ENCODE measurements at regions not wholly inside any gene's neighbourhood (a gene's known extent, or its start where the extent isn't known, plus 50 kb on each side); places are given as distances from the start of the nearest gene placed in this dataset.

DNA sequence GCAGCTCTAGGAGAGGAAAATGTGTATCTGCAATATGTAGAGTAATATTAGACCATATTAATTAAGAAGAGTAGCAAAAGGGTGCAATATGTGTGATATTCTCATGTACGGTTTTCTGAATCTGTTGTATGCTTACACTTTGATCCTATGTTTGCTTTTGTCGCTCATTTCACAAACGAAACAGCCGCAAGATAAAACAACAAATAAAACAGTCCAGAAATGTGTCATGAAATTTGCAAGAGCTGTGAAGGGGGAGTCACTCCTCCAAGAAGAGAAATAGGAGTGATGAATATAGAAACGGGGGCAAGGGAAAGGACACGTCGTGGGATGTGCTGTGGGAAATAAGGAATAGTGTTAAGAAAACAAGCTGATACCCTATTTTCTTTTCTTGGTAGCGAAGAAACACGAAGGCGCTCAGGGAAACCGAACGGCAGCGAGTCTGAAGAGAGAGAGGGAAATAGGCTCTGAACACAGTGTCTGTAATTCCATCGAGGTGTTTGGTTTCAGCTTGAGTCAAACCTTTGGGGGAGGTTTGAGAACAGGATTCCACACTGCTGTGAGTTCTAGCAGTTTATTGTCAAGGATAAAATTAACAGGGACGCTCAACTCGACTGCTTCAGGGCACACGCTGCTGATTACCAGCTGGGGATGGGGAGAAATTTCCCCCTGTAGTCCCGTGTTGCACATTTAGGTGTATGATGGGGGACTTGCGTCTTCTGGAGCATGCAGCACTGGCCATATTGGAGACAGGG lies 595.6 kb upstream of the TENM3 start:
- DNase-seq, result no peak

DNA sequence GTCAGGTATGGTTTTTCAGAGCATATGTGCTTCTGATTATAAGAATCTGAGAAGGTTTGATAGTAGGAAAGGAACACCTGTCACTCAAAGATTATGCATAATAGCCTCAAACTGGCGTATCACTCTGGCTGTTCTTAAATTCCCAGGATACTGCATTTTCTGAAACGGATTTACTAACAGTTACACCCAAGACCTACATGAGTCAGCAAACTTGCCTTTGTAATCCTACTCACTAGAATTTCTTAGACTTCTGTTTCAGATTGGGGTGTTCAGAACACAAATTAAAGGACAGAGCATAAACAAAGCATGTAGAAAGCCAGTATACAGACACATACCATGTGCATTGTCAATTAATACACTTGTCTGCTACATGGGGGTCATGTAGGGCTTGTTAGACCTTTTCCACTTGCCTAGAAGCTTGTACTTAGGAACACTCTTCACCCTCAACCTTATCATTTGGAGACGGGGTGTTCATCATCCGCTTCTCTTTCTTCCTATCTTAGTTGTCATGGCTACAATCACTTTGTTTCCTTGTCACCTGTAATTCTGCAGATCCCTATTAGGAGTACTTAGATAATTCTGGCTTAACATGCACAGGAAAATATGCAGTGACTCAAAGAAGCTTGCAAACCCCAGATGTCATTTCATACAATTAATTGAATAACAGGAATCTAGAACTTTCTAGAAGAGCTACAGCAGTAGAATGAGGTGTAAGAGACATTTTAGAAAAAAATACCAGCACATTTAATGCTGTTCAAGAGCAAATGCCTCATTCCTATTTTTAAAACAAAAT lies 593.0 kb upstream of the TENM3 start:
- no peak for DNase-seq

DNA sequence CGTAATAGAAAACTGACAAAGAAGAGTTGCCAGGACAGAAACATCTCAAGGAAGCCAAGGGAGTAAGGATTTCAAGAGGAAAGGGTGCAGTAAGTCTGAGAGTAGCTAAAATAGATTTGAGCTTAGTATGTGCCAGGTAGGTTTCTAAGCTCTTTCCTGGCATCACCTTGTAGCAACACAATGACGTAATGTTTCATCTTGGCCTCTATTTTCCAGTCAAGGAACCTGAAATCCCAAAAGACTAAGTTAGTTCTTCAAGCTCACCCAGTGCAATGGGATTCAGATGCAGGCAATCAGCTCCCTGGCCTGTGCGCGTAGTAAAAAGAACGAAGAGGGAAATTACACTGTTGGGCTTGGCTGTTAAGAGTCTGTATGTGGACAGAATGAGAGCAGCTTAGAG lies 586.5 kb upstream of the TENM3 start:
- DNase-seq, result no peak

GRCh38 chr4:181659202-181659601 lies 584.0 kb upstream of the TENM3 start:
- DNase-seq, result no peak

DNA sequence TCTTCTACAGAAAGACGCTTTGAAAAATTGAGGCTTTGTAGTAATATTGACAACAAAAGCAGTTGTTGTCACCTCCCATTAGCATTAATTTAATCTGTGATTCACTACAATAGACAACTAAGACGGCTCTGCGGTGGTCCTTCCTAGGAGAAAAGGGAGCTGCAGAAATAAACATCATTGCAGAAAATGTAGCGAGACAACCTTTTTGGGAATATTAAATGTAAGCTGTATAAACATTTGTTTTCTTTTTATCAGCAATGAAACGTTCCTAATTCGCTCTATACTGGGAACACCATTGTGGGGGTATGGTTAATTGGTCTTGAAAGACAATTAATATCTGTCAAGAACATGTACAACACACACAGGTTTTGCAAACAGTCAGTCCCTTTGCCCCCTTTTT lies 583.3 kb upstream of the TENM3 start:
- peak; percentile 73 for DNase-seq

- DNase-seq, result no peak
These were observed 582.1 kb upstream of the TENM3 start for GRCh38 chr4:181661090-181661489.

DNA sequence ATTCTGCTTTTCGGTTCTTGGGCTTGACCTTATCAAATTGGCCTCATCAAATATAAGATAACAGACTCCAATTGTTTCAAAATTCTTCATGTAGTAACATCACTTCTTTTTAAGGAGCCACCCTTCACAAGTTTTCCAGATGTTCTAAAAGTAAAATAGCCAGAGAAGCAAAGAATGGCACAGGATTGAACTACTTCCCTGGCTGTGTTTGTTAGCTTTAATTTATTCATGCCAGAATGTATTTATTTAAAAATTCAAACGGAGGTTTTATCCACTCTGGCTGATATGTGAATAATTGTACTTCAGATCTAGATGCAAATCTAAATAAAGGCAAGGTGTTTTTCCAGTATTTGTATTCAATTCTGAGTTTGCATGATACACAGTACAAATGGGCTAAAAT lies 581.3 kb upstream of the TENM3 start:
- no peak for DNase-seq

DNA sequence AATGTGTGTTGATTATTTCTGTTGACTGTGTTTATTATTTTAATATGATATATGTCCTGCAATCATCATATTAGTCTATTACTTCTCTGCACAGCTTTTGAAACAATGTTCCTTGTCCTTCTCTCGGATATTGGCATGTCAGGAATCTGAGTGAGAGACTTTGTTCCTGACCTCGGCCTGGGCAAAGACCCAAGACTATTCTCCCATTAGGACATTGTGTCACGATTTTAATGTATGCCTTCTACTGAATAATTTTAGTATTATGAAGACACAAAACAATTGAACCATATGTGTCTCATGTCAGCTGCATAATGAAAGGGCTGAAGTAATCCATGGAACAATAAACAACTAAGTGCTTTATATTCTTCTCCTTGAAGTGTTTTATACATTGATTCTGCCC lies 580.8 kb upstream of the TENM3 start:
- DNase-seq, result peak; percentile 53

- no peak for DNase-seq
These were observed 572.7 kb upstream of the TENM3 start for GRCh38 chr4:181670506-181670905.

- DNase-seq, result no peak
These were observed 571.5 kb upstream of the TENM3 start for GRCh38 chr4:181671672-181672071.

GRCh38 chr4:181672751-181673150 lies 570.5 kb upstream of the TENM3 start:
- DNase-seq, result no peak

GRCh38 chr4:181674315-181674875 lies 568.8 kb upstream of the TENM3 start:
- DNase-seq, result no peak

DNA sequence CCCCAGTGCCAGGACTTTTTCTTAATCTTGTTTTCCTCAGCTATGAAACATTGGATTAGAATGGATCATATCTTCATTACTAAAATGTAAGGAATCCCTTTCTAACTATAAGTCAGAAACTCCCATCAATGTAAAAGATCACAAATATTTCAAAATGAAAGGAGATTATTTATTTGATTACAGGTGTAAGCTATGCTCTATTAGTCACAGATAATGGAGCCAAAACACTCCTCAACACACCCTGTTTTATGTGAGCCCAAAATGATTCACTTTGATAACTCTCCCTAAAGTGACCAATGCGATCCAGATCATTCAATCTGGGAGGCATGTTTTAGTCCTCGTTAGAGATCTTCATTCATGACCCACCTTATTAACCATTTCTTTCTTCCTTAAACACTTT lies 566.7 kb upstream of the TENM3 start:
- DNase-seq, result no peak

DNA sequence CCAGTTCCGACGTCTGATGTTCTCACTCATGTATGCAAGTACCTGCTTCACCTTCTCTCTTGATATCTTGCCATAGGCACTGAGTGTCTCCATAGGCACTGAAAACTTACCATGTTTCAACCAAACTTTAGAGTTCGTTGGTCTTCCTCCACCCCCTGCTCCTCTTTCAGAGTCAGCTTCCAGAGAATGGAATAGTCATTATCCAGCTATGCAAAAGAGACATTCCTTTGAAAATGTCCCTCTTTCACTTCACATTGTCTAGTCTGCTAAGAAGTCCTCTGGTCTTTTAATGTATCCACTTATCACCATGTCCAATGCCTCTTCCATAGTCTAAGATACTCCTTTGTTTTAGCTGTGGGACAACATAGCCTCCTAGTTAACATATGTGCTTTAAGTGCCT lies 566.0 kb upstream of the TENM3 start:
- DNase-seq, result no peak

- DNase-seq, result no peak
These were observed 565.6 kb upstream of the TENM3 start for GRCh38 chr4:181677621-181678020.

DNA sequence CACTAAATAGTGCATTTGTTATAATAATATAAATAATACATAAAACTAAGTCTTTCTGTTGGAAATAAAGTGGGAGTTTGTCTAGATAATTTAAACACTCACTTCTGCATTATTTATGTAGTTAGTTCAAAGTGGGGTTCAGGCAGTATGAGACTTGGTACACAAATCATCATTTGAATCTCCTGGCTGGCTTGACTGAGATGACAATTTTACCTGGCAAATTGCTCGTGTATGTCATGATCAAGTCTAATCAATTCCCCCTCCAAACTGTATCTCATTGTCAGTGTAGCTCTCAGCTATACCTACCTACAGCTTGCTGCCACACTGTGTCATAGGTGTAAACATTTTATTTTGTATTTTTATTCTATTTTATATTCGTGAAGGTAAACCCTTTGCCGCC lies 563.4 kb upstream of the TENM3 start:
- DNase-seq, result no peak

DNA sequence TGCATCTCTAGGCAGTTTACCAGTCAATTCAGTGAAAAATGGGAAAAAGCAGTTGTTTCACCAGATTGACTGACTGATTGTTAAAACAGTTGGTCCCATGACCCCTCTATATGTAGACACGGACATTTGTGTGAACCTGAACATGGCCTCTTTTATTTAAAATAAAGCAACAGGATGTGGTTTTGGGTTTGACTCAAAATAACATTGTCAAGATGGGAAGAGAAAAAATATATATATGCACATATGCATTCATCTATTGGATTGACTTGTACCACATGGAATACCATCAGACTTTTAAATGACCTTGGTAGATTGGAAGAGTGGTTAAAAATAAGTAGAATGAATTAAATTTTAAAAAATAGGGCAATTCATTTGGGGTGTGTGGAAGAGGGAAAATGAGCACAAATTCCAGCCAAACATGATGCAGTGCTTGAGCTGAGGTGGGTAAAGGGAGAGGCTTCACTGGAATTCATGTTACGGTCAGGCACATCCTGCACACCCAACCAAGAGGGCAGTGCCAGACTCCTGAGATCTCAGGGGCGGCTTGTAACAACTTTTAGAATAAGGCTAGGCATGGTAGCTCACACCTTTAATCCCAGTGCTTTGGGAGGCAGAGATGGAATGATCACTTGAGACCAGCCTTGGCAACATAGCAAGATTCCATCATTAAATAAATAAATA lies 560.7 kb upstream of the TENM3 start:
- no peak for DNase-seq

GRCh38 chr4:181684310-181684709 lies 558.9 kb upstream of the TENM3 start:
- DNase-seq, result no peak

DNA sequence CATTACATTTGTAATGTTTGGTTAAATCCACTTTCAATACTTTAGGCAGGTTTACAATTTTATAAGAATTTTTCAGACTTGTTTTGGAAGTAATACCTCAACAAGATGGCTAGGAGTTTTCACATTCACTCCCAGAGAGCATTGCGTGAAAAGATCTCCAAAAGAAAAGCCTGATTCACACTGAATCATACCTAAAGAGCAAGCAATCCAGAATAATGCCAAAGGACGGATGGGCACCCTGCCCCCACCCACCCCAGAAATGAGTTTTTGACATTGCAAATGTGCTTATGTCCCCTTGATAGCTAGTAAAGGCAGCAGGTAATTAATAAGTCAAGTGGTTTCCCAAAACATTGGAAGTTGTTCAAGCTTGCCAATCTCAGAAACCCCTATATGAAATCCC lies 557.7 kb upstream of the TENM3 start:
- no peak for DNase-seq

DNA sequence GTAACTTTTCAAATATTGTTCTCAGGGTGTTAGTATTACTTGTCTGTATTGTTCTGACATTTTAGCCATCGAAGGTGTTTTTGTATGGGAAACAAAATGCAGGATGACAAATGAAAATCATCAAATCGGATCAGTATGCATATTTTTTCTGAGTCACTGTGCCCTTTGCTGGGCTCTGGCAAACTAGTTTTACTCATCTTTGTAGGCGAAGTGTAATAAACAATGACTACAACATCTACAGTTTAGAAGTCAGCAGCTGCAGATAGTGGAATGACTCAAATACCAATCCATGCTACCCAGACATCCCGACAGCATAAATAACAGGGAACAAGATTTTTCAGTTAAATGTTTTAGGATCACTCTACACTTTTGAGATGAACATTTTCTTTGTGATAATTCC lies 557.3 kb upstream of the TENM3 start:
- no peak for DNase-seq

DNA sequence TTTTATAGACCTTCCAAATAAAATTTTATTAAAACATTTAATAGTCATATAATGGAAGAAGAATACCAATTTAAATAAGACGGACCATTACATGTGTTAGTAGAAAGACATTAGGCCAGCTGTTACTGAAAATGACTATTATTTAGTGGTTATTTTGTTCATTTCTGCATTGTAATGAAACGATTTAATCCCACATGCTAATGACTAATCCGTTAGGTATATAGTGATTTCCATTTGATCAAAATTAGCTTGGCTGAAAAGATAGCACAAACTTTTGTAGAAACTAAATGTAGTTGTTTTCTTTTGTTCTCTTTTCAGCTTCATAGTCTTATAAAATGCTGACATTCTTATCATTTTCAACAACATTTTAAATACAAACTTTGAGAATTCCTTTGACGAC lies 556.1 kb upstream of the TENM3 start:
- DNase-seq, result no peak

DNA sequence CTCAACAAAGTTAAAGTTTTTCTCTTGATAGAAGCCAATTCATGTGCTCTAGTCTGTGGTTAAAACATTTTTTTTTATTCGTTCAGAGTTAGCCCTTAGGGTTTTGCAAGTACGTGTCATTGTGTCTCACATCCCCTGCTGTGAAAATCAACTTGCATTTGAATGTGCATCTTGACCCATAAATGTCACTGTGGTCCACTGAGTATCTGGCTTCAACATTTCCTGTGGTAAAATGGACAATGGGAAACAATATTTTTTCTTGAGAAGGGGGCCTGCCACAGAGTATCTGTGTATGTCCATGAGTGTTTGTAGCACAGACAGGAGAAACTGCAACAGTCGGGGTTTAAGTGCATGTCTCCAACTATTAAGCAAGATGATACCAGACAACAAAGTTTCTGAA lies 554.8 kb upstream of the TENM3 start:
- peak; percentile 74 for DNase-seq

DNA sequence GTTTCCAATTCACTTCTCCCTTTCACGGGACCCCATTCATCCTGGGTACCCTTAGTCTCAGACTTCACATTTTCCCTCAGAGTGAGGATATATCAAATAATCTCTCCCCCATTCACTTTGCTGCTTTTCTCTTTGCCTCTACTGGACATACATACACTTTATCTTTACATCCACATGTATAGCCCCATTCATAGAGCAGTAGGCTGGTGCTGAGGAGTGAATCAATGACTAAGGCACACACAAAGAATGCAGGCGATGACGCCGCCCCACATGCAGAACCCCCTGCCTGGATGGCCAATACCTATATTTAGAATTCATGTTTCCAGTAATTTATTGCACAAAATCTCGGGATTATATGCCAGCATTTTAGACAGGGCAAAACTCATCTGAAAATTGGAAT lies 554.3 kb upstream of the TENM3 start:
- no peak for DNase-seq

DNA sequence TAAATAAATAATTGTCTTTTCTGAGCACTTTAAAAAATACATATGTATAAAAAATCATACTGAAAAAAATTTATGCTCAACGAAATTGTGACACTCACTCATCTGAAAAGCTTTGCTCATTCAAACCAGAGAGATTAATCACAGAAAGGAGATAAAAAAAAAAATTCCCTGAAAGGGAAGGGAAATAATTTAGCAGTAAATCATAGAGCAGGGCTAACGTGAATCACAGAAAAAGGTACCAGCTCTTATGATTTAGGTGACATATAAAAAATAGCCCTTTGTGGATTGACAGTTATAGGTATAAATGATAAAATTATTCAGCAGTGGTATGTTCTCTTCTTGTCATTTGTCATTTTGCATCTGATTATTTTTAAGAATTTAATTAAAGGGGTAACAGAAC lies 552.7 kb upstream of the TENM3 start:
- no peak for DNase-seq
